BE2C (cell line): ENCODE measurements at regions not wholly inside any gene's neighbourhood (a gene's known extent, or its start where the extent isn't known, plus 50 kb on each side); places are given as distances from the start of the nearest gene placed in this dataset.
A peak's percentile ranks its signal among the peaks of the same experiment; 100 is the strongest.

Experiments used
- DNase-seq: peaks from one replicate; pipeline ENCODE4 v3.0.0-alpha.2; 2020
- H3K27me3 ChIP-seq: fragments of 250-450 bp; sonication (Bioruptor Pico); 2 replicates; pipeline ENCODE4 v1.5.1; 2020; ENCODE audit warnings: mild to moderate bottlenecking
- H3K36me3 ChIP-seq: fragments of 250-450 bp; sonication (Bioruptor Pico); 2 replicates; pipeline ENCODE4 v1.5.1; 2020; ENCODE audit warnings: mild to moderate bottlenecking
- H3K4me1 ChIP-seq: fragments of 250-450 bp; sonication (Bioruptor Pico); 2 replicates; pipeline ENCODE4 v1.5.1; 2020
- H3K4me3 ChIP-seq: 2 replicates; pipeline ENCODE4 v1.5.1; 2011; ENCODE audit warnings: low read depth, low read length
- H3K9me3 ChIP-seq: fragments of 250-450 bp; sonication (Bioruptor Pico); 2 replicates; pipeline ENCODE4 v1.5.1; 2020
- CTCF ChIP-seq: IDR thresholded peaks from 2 replicates; pipeline ENCODE4 v1.5.1; 2012; ENCODE audit warnings: mild to moderate bottlenecking, low read depth, low read length

DNA sequence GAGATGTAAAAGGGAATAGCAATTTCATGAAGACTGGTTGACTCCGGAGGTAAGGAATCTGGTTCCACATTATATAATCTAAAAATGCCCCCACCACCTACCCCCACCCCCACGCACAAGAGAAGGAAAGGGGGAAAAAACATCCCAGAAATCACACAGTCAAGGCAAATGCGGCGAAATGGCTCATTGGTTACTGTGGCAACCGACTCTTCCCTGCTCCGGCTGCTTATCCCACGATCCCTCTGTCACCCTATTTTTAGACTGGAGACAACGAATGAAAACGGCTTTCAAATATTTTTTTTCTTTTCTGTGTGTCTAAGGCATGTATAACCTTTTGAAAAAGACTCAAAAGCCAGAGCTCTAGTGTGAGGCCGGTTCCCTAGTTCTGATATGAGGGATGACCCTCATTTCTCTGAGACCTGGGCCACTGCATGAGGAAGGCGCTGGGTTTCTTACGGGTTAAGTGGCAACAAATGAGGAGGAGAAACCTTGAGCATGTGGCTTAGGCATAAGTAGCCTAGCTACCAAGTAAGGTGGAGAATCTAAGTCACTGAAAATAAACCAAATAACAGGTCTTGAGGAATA is 148.3 kb upstream of the GRIN2B start:
- H3K4me3 ChIP-seq = no peak overlapping the region
- no peaks in the 10 kb centered on the region for H3K36me3 ChIP-seq
- H3K4me1 ChIP-seq = no peaks in the 10 kb centered on the region
- no peaks in the 10 kb centered on the region for H3K9me3 ChIP-seq
- DNase-seq = no peak
- H3K27me3 ChIP-seq = no peaks in the 10 kb centered on the region
- TF ChIP-seq CTCF = no peak

DNA sequence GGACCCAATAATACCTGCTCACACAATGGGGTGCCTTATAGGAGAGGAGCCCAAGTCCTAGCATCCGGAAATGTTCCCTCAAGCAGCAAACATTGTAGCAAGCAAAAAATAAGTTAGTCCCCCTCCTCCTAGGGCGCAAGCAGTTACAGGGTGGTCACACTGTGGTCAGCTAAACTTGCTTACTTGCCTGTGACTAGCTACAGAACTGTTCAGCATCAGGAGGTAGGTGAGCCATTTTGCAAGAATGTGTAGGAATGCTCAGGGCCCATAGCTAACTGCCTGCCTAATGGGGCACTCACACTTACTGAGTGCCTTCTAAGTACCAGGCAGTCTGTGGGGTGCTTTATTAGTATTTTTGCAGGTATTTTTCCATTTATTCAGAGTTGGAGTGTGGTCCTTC is 154.6 kb upstream of the GRIN2B start:
- no peak for TF ChIP-seq CTCF
- H3K4me1 ChIP-seq = no peaks in the 10 kb centered on the region

GRCh38 chr12:14138495-14138894 is 157.1 kb upstream of the GRIN2B start:
- peak; percentile 27 for DNase-seq
- Histone ChIP-seq H3K4me1 (no peaks in the 10 kb centered on the region), H3K4me3 (no peak overlapping the region), H3K9me3 (no peaks in the 10 kb centered on the region), H3K36me3 (no peaks in the 10 kb centered on the region), H3K27me3 (no peaks in the 10 kb centered on the region; the same call in 1 of the 2 replicates)
- TF ChIP-seq CTCF = peak; percentile 51

More for the DNA sequence above, 154.6 kb upstream of the GRIN2B start:
- no peaks in the 10 kb centered on the region for H3K27me3 ChIP-seq
- no peak for DNase-seq
- H3K4me3 ChIP-seq = no peak overlapping the region
- no peaks in the 10 kb centered on the region for H3K9me3 ChIP-seq
- no peaks in the 10 kb centered on the region for H3K36me3 ChIP-seq

GRCh38 chr12:14148489-14149270 is 167.3 kb upstream of the GRIN2B start:
- H3K36me3 ChIP-seq = no peaks in the 10 kb centered on the region
- H3K9me3 ChIP-seq = no peaks in the 10 kb centered on the region
- H3K4me3 ChIP-seq = no peak overlapping the region
- TF ChIP-seq CTCF = no peak
- no peak for DNase-seq
- no peaks in the 10 kb centered on the region for H3K27me3 ChIP-seq
- H3K4me1 ChIP-seq = no peaks in the 10 kb centered on the region

DNA sequence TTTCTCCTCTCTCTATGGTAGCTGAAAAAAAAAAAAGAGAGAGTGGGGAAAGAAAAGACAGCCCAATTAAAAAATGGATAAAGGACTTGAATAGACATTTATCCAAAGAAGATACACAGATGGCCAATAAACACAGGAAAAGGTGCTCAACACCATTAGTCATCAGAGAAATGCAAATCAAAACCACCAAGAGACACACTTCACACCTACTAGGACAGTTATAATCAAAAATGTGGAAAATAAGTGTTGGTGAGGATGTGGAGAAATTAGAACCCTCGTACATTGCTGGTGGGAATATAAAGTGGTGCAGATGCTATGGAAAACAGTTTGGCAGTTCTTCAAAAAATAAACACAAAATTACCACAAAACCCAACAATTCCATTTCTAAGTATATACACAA is 172.4 kb upstream of the GRIN2B start:
- H3K4me1 ChIP-seq = no peaks in the 10 kb centered on the region
- TF ChIP-seq CTCF = no peak
- no peak for DNase-seq
- no peak overlapping the region for H3K4me3 ChIP-seq
- no peaks in the 10 kb centered on the region for H3K27me3 ChIP-seq
- no peaks in the 10 kb centered on the region for H3K36me3 ChIP-seq
- H3K9me3 ChIP-seq = no peaks in the 10 kb centered on the region

GRCh38 chr12:14156606-14157005 is 175.2 kb upstream of the GRIN2B start:
- Histone ChIP-seq H3K36me3 (no peaks in the 10 kb centered on the region), H3K4me3 (no peak overlapping the region), H3K27me3 (no peaks in the 10 kb centered on the region), H3K4me1 (no peaks in the 10 kb centered on the region), H3K9me3 (no peaks in the 10 kb centered on the region)
- TF ChIP-seq CTCF = no peak
- DNase-seq = no peak
